GM13976 (cell line): ENCODE measurements at regions not wholly inside any gene's neighbourhood (a gene's known extent, or its start where the extent isn't known, plus 50 kb on each side); places are given as distances from the start of the nearest gene placed in this dataset.
"Not testable (repeated sequence)": the region's sequence is repeated elsewhere in the genome, so short reads cannot be mapped to it uniquely, and the experiment has no call there.

Experiments
- DNase-seq: peaks from one replicate; pipeline ENCODE4 v3.0.0; 2012; ENCODE audit warnings: low spot score
- CTCF ChIP-seq: IDR thresholded peaks from 2 replicates; pipeline ENCODE4 v1.5.1; 2012; ENCODE audit warnings: borderline replicate concordance, mild to moderate bottlenecking; ENCODE audit not compliant: insufficient read depth; ENCODE audit errors: extremely low read depth, missing control alignments, control extremely low read depth
- in situ Hi-C: fragments of 300-500 bp; cut with MboI; formaldehyde crosslinking; loops from one replicate; pipeline ENCODE4 v1.12.0; 2022; ENCODE audit warnings: low sequenced_read_pairs, mixed read lengths, inconsistent platforms; ENCODE audit not compliant: unreplicated experiment

- in situ Hi-C loops = no loop called here
- no peak for TF ChIP-seq CTCF
- no peak for DNase-seq
Measured at GRCh38 chr2:224121406-224122067, 82.5 kb upstream of the SERPINE2 start.

GRCh38 chr2:224120986-224121385, 81.9 kb upstream of the SERPINE2 start:
- DNase-seq = no peak
- TF ChIP-seq CTCF = no peak
- in situ Hi-C loops = no loop called here

GRCh38 chr2:224119846-224120245, 80.8 kb upstream of the SERPINE2 start:
- in situ Hi-C loops = not testable (repeated sequence)

GRCh38 chr2:224114428-224114827, 75.3 kb upstream of the SERPINE2 start:
- in situ Hi-C loops = no loop called here
- no peak for TF ChIP-seq CTCF
- no peak for DNase-seq

More at GRCh38 chr2:224119846-224120245, 80.8 kb upstream of the SERPINE2 start:
- not testable (repeated sequence) for DNase-seq

- in situ Hi-C loops, DNase-seq: not testable (repeated sequence)
Measured at GRCh38 chr2:224113930-224114329, 74.8 kb upstream of the SERPINE2 start.

- in situ Hi-C loops = no loop called here
- no peak for TF ChIP-seq CTCF
- DNase-seq = no peak
Measured at GRCh38 chr2:224111576-224111975, 72.5 kb upstream of the SERPINE2 start.

- TF ChIP-seq CTCF = no peak
- DNase-seq = no peak
- in situ Hi-C loops = no loop called here
Measured at GRCh38 chr2:224110811-224111210, 71.7 kb upstream of the SERPINE2 start.

- DNase-seq = no peak
- in situ Hi-C loops = no loop called here
- no peak for TF ChIP-seq CTCF
Measured at GRCh38 chr2:224109751-224110150, 70.7 kb upstream of the SERPINE2 start.
